Immature natural killer cell (primary cell): ENCODE measurements at regions not wholly inside any gene's neighbourhood (a gene's known extent, or its start where the extent isn't known, plus 50 kb on each side); places are given as distances from the start of the nearest gene placed in this dataset.

ENCODE experiments used
- DNase-seq, 3 donors: peaks; one replicate each; pipeline ENCODE4 v3.0.0; 2022; ENCODE audit warnings: mixed read lengths in 1 of 3
- H3K27ac Mint-ChIP-seq, 6 donors: one replicate each; pipeline ENCODE4 v1.8.0; 2020; ENCODE audit warnings: mixed read lengths in 6 of 6, mild to moderate bottlenecking in 5 of 6, inconsistent platforms in 4 of 6, moderate library complexity in 3 of 6
- H3K27me3 Mint-ChIP-seq, 3 donors: one replicate each; pipeline ENCODE4 v1.8.0; 2020 to 2021; ENCODE audit warnings: low read depth in 3 of 3, mild to moderate bottlenecking in 3 of 3, mixed read lengths in 3 of 3, moderate library complexity in 3 of 3, inconsistent platforms in 1 of 3
- H3K36me3 Mint-ChIP-seq, 3 donors: one replicate each; pipeline ENCODE4 v1.8.0; 2020; ENCODE audit warnings: mixed read lengths in 3 of 3, inconsistent platforms in 2 of 3, mild to moderate bottlenecking in 2 of 3
- H3K4me1 Mint-ChIP-seq, 2 donors: one replicate each; pipeline ENCODE4 v1.8.0; 2020; ENCODE audit warnings: inconsistent platforms in 2 of 2, mild to moderate bottlenecking in 2 of 2, mixed read lengths in 2 of 2, moderate library complexity in 1 of 2
- H3K4me3 Mint-ChIP-seq, 5 donors: one replicate each; pipeline ENCODE4 v1.8.0; 2020; ENCODE audit warnings: mild to moderate bottlenecking in 5 of 5, mixed read lengths in 5 of 5, inconsistent platforms in 3 of 5, moderate library complexity in 3 of 5
- H3K9me3 Mint-ChIP-seq, 6 donors: one replicate each; pipeline ENCODE4 v1.8.0; 2020; ENCODE audit warnings: mild to moderate bottlenecking in 6 of 6, mixed read lengths in 6 of 6, inconsistent platforms in 4 of 6, moderate library complexity in 3 of 6

DNA sequence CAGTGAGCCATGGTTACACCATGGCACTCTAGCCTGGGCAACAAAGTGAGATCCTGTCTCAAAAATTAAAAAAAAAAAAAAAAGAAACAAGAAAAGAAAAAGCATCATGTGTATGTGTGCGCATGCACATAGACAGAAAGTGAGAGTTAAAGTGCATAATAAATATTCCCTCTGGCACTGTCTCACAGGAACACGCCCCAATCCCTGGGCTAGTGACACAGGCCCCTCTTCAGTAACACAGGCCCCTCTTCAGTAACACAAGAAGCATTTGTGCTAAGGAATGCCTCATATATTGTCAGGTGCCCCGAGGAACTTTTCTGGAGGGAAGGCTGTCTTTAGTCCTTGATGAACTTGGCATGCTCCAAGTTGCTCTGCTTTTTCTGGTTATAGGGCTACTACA lies 57.5 kb downstream of the RPL27A start:
- Mint-ChIP-seq H3K4me3 (no peak overlapping the region), H3K27me3 (peaks cover 0 to 2% (median 1%) of the 10 kb centered on the region in 3 donors), H3K4me1 (no peaks in the 10 kb centered on the region), H3K36me3 (no peaks in the 10 kb centered on the region), H3K27ac (no peak overlapping the region), H3K9me3 (no peaks in the 10 kb centered on the region)
- DNase-seq = no peak

DNA sequence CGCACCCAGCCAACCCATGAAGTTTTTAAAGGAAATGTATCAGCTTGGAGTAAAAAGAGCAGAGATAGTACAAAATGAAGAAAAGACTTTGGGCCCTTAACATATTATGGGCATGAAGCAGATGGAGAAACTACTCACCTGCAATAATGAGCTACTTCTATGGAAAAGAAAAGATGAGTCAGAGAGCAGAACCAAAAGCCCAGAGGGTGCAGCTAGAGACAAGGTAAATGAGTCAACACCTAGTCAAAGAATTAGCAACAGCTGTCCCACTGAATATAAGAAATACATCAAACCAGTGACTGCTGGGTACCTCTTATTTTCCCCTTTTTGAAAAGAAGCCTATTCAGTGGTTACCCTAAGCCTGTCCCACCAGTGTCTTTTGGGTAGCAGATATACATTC lies 61.8 kb downstream of the RPL27A start:
- DNase-seq = no peak
- Mint-ChIP-seq H3K27ac (no peak overlapping the region), H3K36me3 (no peaks in the 10 kb centered on the region), H3K4me1 (peaks cover 10 to 31% of the 10 kb centered on the region in 2 donors), H3K4me3 (no peak overlapping the region), H3K27me3 (peaks cover 1 to 2% (median 2%) of the 10 kb centered on the region in 3 donors), H3K9me3 (no peaks in the 10 kb centered on the region)

DNA sequence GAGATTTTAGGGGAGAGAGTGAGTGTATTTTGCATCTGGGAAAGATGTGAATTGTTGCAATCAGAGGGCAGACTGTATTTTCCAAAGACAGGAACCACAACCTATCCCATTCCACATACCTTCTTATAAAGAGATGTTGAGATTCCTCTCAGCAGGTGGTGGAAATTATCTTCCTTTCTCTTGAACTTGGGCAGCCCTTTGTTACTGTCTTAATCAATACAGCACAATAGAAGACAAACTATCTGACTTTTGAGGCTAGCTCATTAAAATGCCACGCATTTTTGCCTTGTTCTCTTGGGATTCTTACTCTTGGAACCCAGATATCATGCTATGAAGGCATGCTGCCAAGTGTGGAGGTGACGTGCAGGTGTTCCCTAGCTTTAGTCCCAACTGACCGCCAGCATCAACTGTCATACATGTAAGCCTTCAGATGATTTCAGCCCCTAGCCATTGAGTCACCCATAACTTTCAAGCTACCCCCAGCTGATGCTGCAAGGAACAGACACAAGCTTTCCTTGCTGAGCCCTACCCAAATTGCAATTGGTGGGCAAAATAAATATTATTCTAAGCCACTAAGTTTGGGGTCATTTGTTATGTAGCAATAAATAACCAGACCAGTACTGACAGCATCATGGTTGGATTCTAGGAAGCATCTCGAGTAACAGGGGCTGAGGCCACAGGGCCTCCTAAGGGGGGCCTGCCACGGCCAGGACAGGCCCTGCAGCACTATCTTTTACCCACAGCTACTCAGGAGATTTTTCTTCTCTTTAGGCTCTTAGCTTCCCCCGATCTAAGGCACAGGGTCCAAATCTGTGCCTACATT lies 63.0 kb downstream of the RPL27A start:
- peaks cover 1 to 2% (median 2%) of the 10 kb centered on the region in 3 donors for H3K27me3 Mint-ChIP-seq
- no peak for DNase-seq
- peak overlapping the region in 3 of 6 donors; percentile 1 to 27 (median 27) for H3K27ac Mint-ChIP-seq
- H3K4me1 Mint-ChIP-seq = peaks cover 10 to 32% of the 10 kb centered on the region in 2 donors
- no peaks in the 10 kb centered on the region for H3K9me3 Mint-ChIP-seq
- H3K36me3 Mint-ChIP-seq = no peaks in the 10 kb centered on the region
- peak overlapping the region in 1 of 5 donors; percentile 27 for H3K4me3 Mint-ChIP-seq

DNA sequence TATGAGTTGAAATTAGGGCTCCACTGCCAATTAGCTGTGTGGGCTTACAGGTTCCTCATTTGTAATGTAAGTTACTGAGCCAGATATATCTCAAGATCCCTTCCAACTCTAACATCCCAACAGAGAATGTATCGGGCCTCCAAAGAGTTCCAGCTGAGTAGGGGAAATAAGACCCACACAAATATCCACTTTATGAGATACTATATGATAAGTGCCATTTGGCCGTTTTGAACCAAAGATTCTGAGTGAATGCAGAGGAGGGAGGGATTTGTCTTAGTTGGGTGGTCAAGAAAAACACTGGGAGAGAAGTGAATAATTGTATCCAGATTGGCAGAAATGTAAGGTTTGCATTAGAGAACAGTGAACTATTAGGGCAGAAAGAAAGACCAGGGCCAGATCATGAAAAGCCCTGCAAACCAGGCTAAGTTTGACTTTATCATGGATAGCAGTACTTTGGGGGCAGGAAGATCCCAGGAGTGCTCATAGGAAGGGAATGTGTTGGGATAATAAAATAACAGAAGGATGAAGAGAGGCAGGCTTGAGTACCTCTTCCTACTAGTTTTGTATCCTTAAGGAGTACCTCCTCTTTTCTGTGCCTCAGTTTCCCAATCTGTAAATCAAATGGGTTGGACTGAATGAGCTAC lies 63.9 kb downstream of the RPL27A start:
- Mint-ChIP-seq H3K36me3 (no peaks in the 10 kb centered on the region), H3K9me3 (no peaks in the 10 kb centered on the region), H3K4me3 (peak overlapping the region in 2 of 5 donors; percentile 27 to 48), H3K4me1 (peaks cover 10 to 32% of the 10 kb centered on the region in 2 donors), H3K27ac (peak overlapping the region in 4 of 6 donors; percentile 19 to 82 (median 40)), H3K27me3 (peaks cover 1 to 2% (median 2%) of the 10 kb centered on the region in 3 donors)
- no peak for DNase-seq

DNA sequence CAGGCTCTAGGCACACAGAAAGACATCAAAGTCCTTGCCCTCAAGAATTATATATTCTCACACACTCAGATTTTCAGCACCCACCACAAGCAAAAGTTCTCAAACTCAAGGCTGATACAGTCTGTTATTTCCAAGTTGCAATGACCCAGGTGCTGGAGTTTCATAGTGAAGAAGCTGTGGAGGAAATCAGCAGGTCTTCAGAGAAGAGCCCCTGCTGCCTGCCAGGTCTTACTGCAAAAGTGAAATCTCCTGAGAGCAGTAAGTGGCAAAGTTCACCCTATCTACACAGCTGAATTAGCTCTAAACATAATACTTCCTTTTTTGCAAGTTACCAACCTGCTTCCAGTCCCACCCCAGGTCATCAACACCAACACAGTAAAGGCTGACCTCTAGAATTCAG lies 64.6 kb downstream of the RPL27A start:
- H3K4me3 Mint-ChIP-seq = peak overlapping the region in 3 of 5 donors; percentile 64 to 80 (median 72)
- peaks cover 2 to 4% (median 2%) of the 10 kb centered on the region in 3 donors for H3K27me3 Mint-ChIP-seq
- no peaks in the 10 kb centered on the region for H3K36me3 Mint-ChIP-seq
- no peak for DNase-seq
- no peaks in the 10 kb centered on the region for H3K9me3 Mint-ChIP-seq
- peak overlapping the region in 5 of 6 donors; percentile 62 to 88 (median 74) for H3K27ac Mint-ChIP-seq
- peaks cover 10 to 32% of the 10 kb centered on the region in 2 donors for H3K4me1 Mint-ChIP-seq

DNA sequence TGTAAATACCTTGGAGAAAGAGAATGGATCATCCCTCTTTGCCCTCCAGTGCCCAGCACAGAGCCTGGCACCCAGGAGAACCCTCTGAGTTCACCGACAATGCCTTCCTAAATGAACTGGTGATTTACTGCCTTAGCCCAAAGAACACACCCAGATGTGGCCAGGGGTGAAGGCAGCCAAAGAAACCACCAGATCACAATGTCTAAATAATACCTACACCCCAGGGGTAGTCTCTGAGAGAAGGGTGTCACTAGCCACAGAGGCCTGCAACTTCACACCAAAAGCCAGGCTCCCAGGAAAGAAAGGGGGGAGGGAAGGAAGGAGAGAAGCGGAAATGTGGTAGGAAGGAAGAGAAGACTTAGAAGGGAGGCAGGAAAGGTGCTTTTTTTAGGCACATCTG lies 65.7 kb downstream of the RPL27A start:
- H3K4me3 Mint-ChIP-seq = peak overlapping the region; percentile 25 to 80 (median 72)
- no peaks in the 10 kb centered on the region for H3K36me3 Mint-ChIP-seq
- H3K9me3 Mint-ChIP-seq = no peaks in the 10 kb centered on the region
- H3K27me3 Mint-ChIP-seq = peaks cover 2 to 3% (median 2%) of the 10 kb centered on the region in 3 donors
- H3K27ac Mint-ChIP-seq = peak overlapping the region; percentile 79 to 88 (median 86)
- peaks cover 10 to 32% of the 10 kb centered on the region in 2 donors for H3K4me1 Mint-ChIP-seq
- peak; percentile 21 to 31 (median 25) for DNase-seq

DNA sequence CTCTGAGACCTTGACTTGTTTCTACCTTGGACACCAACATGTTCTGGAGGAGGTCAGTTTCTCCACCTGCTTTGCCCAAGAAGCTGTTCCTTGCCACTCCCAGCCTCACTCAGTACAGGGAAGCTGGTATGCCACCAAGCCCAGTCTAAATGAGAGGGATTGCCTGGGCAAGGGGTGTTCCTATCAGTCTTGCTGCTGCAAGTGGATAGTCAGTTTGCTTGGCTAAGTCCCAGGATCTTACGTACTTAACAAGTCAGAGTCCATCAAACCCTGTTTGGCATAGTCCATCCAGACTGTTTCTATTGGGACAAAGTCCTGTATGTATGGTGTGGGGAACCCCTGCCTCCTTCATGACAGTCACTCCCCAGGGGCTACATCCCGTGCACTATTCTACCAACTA lies 66.6 kb downstream of the RPL27A start:
- Mint-ChIP-seq H3K4me3 (no peak overlapping the region), H3K27ac (no peak overlapping the region), H3K4me1 (peaks cover 10 to 32% of the 10 kb centered on the region in 2 donors), H3K9me3 (no peaks in the 10 kb centered on the region), H3K36me3 (no peaks in the 10 kb centered on the region), H3K27me3 (peaks cover 2 to 5% (median 2%) of the 10 kb centered on the region in 3 donors)
- no peak for DNase-seq

DNA sequence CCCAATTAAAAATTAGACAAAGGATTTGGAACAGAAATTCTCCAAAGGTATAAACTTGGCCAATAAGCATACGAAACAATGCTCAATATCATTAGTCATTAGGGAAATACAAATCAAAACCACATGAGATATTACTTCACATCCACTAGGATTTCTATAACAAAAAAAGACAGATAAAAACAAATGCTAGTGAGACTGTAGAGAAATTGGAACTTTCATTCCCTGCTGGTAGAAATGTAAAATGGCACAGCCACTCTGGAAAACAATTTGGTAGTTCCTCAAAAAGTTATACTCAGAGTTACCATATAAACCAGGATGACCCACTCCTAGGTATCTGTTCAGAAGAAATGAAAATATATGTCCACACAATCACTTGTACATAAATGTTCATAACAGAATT lies 71.6 kb downstream of the RPL27A start:
- Mint-ChIP-seq H3K27me3 (peaks cover 0 to 6% (median 2%) of the 10 kb centered on the region in 3 donors), H3K27ac (no peak overlapping the region), H3K9me3 (peaks cover 0 to 4% (median 0%) of the 10 kb centered on the region in 6 donors), H3K4me1 (peaks cover 4 to 10% of the 10 kb centered on the region in 2 donors), H3K4me3 (no peak overlapping the region), H3K36me3 (no peaks in the 10 kb centered on the region)
- DNase-seq = no peak

DNA sequence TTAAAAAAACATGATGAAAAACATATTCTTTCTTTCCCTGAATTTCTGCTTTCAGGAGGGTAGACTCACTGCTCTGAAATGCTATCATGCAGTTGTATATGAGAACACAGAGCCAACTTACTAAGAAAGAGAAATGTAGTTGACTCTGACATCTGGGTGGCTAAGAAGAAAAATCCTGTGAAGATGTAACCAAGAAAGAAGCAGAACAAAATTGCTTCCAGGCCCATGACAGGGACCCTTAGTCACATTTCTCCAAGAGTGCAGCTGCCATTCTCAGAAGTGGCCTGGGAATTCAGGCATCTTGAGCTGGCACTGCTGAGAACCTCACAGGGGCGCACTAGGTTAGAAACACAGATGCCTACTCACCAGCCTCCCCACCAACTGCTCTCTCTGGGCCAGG lies 73.6 kb downstream of the RPL27A start:
- Mint-ChIP-seq H3K27me3 (peaks cover 0 to 6% (median 2%) of the 10 kb centered on the region in 3 donors), H3K36me3 (no peaks in the 10 kb centered on the region), H3K9me3 (peaks cover 0 to 4% (median 0%) of the 10 kb centered on the region in 6 donors), H3K27ac (no peak overlapping the region), H3K4me1 (peaks cover 2 to 10% of the 10 kb centered on the region in 2 donors), H3K4me3 (no peak overlapping the region)
- no peak for DNase-seq

DNA sequence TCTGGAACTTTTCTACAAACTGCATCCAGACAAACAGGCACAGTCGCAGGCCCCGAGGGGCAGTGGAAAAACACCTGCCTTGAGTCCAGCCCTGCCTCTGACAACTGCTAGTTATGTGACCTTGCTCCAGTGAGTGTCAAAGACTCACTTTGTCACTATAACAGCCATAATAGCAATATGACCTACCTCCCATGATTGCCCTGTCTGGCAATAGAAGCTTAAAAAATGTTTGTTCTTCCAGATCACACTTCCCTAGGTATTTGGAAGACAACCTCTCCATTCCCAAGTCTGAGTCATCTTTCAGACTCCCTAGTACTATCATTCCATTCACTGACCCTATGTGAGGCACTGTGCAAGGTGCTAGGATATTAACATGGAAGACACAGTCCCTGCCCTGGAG lies 74.5 kb downstream of the RPL27A start:
- no peak overlapping the region for H3K27ac Mint-ChIP-seq

DNA sequence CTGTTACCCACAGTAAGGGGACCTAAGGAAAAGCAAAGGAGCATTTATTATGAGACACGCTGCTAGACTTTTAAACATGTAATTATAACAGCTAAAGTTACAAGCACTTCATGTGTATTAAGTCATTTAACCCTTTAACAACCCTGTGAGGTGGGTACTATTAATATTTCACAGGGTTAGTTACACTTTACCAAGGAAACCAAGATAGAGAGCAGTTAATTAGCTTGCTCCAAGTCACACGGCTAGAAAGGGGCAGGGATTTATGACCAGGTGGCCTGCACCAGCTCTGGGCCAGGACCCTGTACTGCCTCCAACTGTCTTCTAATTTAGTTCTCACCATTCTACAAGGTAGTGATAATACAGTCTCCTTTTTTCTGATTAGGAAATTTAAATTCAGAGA lies 74.9 kb downstream of the RPL27A start:
- H3K36me3 Mint-ChIP-seq = no peaks in the 10 kb centered on the region
- no peak overlapping the region for H3K27ac Mint-ChIP-seq
- H3K27me3 Mint-ChIP-seq = peaks cover 0 to 3% (median 0%) of the 10 kb centered on the region in 3 donors
- H3K4me1 Mint-ChIP-seq = peaks cover 2 to 10% of the 10 kb centered on the region in 2 donors
- DNase-seq = no peak
- no peak overlapping the region for H3K4me3 Mint-ChIP-seq
- H3K9me3 Mint-ChIP-seq = peaks cover 0 to 4% (median 0%) of the 10 kb centered on the region in 6 donors

More for the DNA sequence above, 74.5 kb downstream of the RPL27A start:
- Mint-ChIP-seq H3K9me3 (peaks cover 0 to 4% (median 0%) of the 10 kb centered on the region in 6 donors), H3K36me3 (no peaks in the 10 kb centered on the region), H3K27me3 (peaks cover 0 to 3% (median 2%) of the 10 kb centered on the region in 3 donors), H3K4me1 (peaks cover 2 to 10% of the 10 kb centered on the region in 2 donors), H3K4me3 (no peak overlapping the region)
- no peak for DNase-seq

DNA sequence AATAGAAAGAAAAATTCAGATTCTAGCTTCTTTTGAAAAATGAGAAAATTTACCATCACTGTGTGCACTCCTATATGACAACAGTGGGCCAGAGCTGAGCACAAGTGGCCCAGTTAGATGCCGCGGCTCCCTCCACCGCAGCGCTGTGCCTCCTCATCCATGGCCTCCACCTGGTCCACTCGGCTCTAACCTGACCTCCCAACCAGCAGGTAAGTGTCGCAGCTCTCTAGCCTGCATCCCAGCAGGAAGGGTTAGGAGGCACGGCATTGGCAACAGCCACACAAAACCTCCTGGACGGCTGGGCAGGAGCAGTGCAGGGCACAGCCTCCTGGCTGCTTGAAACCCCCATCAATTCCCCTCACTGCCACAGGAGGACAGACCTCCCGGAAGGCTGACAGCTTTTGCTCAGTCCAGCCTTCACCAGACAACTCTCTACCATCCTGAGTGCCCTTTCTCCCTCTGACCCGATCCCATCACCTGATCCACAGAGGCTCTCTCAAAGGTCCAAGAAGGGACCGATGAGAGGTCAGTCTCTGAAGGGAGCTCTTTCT lies 76.1 kb downstream of the RPL27A start:
- Mint-ChIP-seq H3K27me3 (peaks cover 0 to 3% (median under 1%) of the 10 kb centered on the region in 3 donors), H3K9me3 (peaks cover 0 to 4% (median 0%) of the 10 kb centered on the region in 6 donors), H3K27ac (no peak overlapping the region), H3K4me3 (no peak overlapping the region), H3K36me3 (no peaks in the 10 kb centered on the region), H3K4me1 (peaks cover 2 to 10% of the 10 kb centered on the region in 2 donors)
- DNase-seq = no peak

DNA sequence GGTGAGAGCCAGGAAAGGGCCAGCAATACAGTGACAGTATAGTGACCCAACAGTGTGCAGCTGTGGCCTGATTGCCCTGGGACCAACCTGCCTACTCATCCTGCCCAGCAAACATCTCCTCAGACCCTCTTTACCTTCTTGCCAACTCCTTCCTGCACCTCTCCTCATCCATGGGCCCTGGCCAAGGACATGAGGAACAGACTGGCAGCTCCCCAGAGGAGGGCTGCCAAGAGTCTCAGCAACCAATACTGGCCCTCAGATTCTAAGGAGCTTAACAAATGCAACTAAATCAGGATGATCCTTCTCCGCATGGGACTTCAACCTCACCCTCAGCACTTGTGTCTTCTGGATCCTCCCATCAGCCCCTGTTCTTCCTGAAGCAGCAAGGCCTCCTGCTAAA lies 77.0 kb downstream of the RPL27A start:
- Mint-ChIP-seq H3K27ac (no peak overlapping the region), H3K36me3 (no peaks in the 10 kb centered on the region), H3K4me1 (peaks cover 2 to 10% of the 10 kb centered on the region in 2 donors), H3K9me3 (peaks cover 0 to 2% (median 0%) of the 10 kb centered on the region in 6 donors), H3K27me3 (peaks cover 0 to 2% (median 0%) of the 10 kb centered on the region in 3 donors), H3K4me3 (no peak overlapping the region)
- DNase-seq = no peak

DNA sequence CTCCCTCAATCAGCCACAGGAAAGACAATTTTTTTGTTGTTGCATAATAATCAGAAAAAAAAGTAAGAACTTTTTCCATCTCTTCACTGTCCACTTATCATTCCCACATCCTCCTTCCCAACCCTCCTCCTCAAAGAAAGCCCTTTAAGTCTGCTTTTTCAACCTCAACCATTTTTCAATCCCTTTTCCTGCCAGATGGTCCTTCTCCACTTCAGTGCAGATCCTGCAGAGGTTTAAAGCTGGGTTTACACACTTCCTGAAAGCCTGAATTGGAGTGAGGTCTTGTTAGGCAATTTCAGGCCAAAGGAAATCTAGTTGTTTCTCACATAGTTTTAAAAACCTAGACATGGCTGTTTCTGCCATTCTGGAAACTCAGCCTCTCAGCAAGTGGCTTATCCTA lies 78.3 kb downstream of the RPL27A start:
- DNase-seq = no peak
- H3K36me3 Mint-ChIP-seq = no peaks in the 10 kb centered on the region
- no peak overlapping the region for H3K4me3 Mint-ChIP-seq
- no peak overlapping the region for H3K27ac Mint-ChIP-seq
- H3K9me3 Mint-ChIP-seq = no peaks in the 10 kb centered on the region
- H3K27me3 Mint-ChIP-seq = peaks cover 0 to 2% (median 0%) of the 10 kb centered on the region in 3 donors
- H3K4me1 Mint-ChIP-seq = peaks cover under 1 to 1% of the 10 kb centered on the region in 2 donors
